Astrocyte of the spinal cord (primary cell): ENCODE measurements at regions not wholly inside any gene's neighbourhood (a gene's known extent, or its start where the extent isn't known, plus 50 kb on each side); places are given as distances from the start of the nearest gene placed in this dataset.
"Not testable (repeated sequence)": the region's sequence is repeated elsewhere in the genome, so short reads cannot be mapped to it uniquely, and the experiment has no call there.

Source experiments
- DNase-seq: peaks from one replicate; pipeline ENCODE4 v3.0.0; 2011; ENCODE audit warnings: low read depth, low spot score
- H3K4me3 ChIP-seq: 2 replicates; pipeline ENCODE4 v1.5.1; 2011; ENCODE audit warnings: low read depth, mild to moderate bottlenecking, low read length, moderate library complexity
- CTCF ChIP-seq: IDR thresholded peaks from 2 replicates; pipeline ENCODE4 v1.5.1; 2012; ENCODE audit warnings: low read depth, mild to moderate bottlenecking, low read length, inconsistent platforms
- in situ Hi-C: cut with HindIII; loops from 2 replicates; pipeline ENCODE4 v1.10.0; 2017; ENCODE audit warnings: low sequenced_read_pairs

DNA sequence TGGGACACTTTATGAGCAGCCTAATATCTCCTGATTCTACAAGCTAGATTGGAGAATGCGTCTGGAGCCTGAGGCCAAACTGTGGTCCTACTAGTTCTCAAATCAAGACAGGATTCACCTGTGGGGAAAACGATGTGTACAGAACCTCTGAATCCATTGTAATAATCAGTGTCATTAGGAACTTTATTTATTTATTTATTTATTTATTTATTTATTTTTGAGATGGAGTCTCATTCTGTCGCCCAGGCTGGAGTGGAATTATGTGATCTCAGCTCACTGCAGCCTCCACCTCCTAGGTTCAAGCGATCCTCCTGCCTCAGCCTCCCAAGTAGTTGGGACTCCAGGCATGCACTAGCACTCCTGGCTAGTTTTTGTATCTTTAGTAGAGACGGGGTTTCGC lies 52.6 kb upstream of the KIF26B start:
- in situ Hi-C loops, H3K4me3 ChIP-seq, DNase-seq: not testable (repeated sequence)

- H3K4me3 ChIP-seq: no peak overlapping the region
- in situ Hi-C loops: no loop called here
- TF ChIP-seq CTCF: no peak
- DNase-seq: no peak
Measured at GRCh38 chr1:245099401-245099800, 55.4 kb upstream of the KIF26B start.

DNA sequence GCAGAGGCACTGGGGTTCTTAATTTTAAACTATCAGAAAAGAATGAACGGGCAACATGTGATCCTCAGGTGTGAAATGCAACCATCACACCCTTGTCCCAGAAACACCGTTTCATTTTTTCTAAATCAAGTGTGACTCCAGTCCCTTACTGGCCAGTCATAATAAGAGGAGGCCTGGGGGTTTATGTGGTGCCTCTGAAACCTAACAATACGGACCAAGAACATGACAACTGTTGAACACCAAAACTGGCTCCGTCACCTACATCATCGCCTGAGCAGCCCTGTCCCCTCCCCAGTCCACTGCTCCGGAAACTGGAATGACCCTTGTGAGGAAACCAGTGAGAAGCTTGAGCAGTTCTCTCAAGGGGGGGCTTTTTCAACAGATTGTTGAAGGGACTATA lies 55.9 kb upstream of the KIF26B start:
- in situ Hi-C loops: no loop called here
- H3K4me3 ChIP-seq: no peak overlapping the region
- no peak for DNase-seq
- no peak for TF ChIP-seq CTCF

GRCh38 chr1:245096311-245097066 lies 58.3 kb upstream of the KIF26B start:
- in situ Hi-C loops: no loop called here
- H3K4me3 ChIP-seq: no peak overlapping the region
- DNase-seq: no peak
- no peak for TF ChIP-seq CTCF

DNA sequence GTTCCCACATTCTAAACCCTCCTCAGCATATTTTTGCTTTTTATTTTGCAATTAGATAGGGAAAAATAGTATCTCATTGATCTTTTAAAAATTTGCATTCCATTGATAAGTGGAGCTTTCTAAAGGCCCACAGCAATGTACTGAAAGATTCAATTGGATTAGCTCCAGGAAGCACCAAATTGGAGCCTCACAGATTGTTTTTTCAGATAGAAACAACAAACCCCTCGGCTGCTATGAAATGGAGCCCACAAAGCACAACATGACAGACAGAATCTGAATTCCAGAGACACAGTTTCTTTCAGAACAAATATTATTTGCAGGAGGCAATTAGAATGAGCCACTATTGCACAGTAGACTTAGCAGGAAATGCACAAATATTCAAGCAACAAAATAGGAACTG lies 58.9 kb upstream of the KIF26B start:
- no peak for TF ChIP-seq CTCF
- in situ Hi-C loops: no loop called here
- H3K4me3 ChIP-seq: no peak overlapping the region
- DNase-seq: no peak

- no peak for DNase-seq
- no peak overlapping the region for H3K4me3 ChIP-seq
- in situ Hi-C loops: no loop called here
- TF ChIP-seq CTCF: no peak
Measured at GRCh38 chr1:245094954-245095353, 59.8 kb upstream of the KIF26B start.

- DNase-seq: no peak
- in situ Hi-C loops: no loop called here
- no peak for TF ChIP-seq CTCF
- no peak overlapping the region for H3K4me3 ChIP-seq
Measured at GRCh38 chr1:245094092-245094491, 60.7 kb upstream of the KIF26B start.
